ENCODE measurements at regions not wholly inside any gene's neighbourhood (a gene's known extent, or its start where the extent isn't known, plus 50 kb on each side); places are given as distances from the start of the nearest gene placed in this dataset.
A peak's percentile ranks its signal among the peaks of the same experiment; 100 is the strongest.

DNA sequence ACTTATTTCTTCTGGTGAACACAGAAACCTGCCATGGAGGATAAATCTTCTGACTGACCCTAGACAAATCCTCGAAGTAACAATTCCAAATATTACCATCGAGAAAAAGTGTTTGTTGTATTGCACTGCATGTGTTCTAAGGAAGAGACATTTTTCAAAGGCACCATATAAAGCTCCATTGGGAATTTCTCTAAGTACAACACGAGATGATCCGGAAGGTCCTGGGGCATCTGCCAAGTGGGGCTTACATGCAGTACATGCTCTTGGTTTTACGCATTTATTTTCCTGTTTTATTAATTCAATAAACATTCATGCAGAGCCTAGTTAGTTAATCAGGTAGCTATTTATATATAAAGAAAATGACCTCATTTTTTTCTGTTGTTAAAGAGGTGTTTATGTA is 692.0 kb upstream of the IGFBP3 start:
- Histone ChIP-seq H3K9me3 (replicated peaks; ENCODE audit: control insufficient read depth, insufficient read depth, low read length) (no peaks in the 10 kb centered on the region), H3K4me2 (ENCODE audit: control insufficient read depth, insufficient read depth) (no peak overlapping the region), H2AFZ (ENCODE audit: control insufficient read depth, low read depth, low read length) (no peak overlapping the region), H3K79me2 (ENCODE audit: control insufficient read depth, insufficient read depth, low read length) (no peaks in the 10 kb centered on the region), H3K27ac (ENCODE audit: control insufficient read depth, insufficient read depth) (no peak overlapping the region), H3K9ac (ENCODE audit: control insufficient read depth, insufficient read depth, low read length) (no peak overlapping the region), H4K20me1 (ENCODE audit: control insufficient read depth, insufficient read depth) (no peaks in the 10 kb centered on the region), H3K4me1 (ENCODE audit: control insufficient read depth, insufficient read depth, low read length) (no peaks in the 10 kb centered on the region), H3K36me3 (ENCODE audit: control insufficient read depth in 2 of 2, insufficient read depth in 2 of 2, low read length in 1 of 2) (no peaks in the 10 kb centered on the region), H3K4me3 (no peak overlapping the region), H3K27me3 (replicated peaks in 1 of 2; ENCODE audit: control insufficient read depth in 2 of 2, insufficient read depth in 2 of 2, low read length in 1 of 2) (no peaks in the 10 kb centered on the region)
- ChIA-PET CTCF (interaction anchor here (0.6 to 1.7 kb wide), 7 partner anchors 10 to 304 kb away, joined by 3 to 4 read pairs (median 3); no protein-coding TSS in a partner anchor), POLR2A (no interaction called here), RAD21 (ENCODE audit: unreplicated experiment) (interaction anchor here (0.8 kb wide), 1 partner anchor 15 kb away, joined by 3 read pairs; no protein-coding TSS in a partner anchor), SMC1A (ENCODE audit: uncharacterized antibody, unreplicated experiment) (interaction anchor here (0.6 to 3.2 kb wide), 13 partner anchors 9 to 255 kb away, joined by 3 to 16 read pairs (median 4); no protein-coding TSS in a partner anchor)
- TF ChIP-seq ATF7 (IDR thresholded peaks at IDR 0.05; ENCODE audit: low read depth) (0 out of 2 replicates have a peak, but pooled peaks have one; percentile 34), MYB (IDR thresholded peaks at IDR 0.05; ENCODE audit: borderline replicate concordance, low read depth, low read length) (no peak)
- in situ Hi-C loops (cut with MboI), result no loop called here
- DNase-seq (ENCODE audit: low read depth, low spot score) (no peak), FAIRE-seq (no peak), ATAC-seq (no peak)
- BruUV-seq (replicated peaks), result no TSS peak
- WGBS (ENCODE audit: insufficient coverage, insufficient replicate concordance, low lambda C conversion rate, missing lambda C conversion rate), result 31% methylated on average over 5 of the region's 5 CpGs
- intact Hi-C loops (cut with micrococcal nuclease; ENCODE audit: unreplicated experiment), result no loop called here

DNA sequence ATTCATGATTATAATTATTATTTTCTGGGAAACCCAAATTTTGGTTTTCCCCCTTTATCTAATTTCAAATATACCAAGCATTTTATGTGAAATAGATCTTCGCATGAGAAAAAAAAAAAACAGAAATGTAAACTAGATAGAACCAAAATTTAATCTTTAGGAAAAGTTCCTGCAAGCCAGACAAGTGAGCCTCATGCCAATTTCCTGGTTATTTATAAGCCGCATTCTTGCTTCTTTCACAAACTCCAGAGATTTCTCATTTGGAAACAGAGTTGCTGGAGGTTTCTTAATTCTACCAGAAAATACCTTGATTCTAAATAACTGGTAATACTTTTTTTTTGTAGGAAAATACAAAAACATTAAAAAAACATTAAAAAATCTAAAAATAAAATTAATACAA is 690.4 kb upstream of the IGFBP3 start:
- ChIA-PET SMC1A (ENCODE audit: uncharacterized antibody, unreplicated experiment) (interaction anchor here (1.5 kb wide), 1 partner anchor 53 kb away, joined by 4 read pairs; no protein-coding TSS in a partner anchor), POLR2A (no interaction called here), CTCF (no interaction called here), RAD21 (ENCODE audit: unreplicated experiment) (no interaction called here)
- H3K9ac ChIP-seq (ENCODE audit: control insufficient read depth, insufficient read depth, low read length), result no peak overlapping the region
- no peak overlapping the region for H3K4me2 ChIP-seq (ENCODE audit: control insufficient read depth, insufficient read depth)
- H4K20me1 ChIP-seq (ENCODE audit: control insufficient read depth, insufficient read depth), result no peaks in the 10 kb centered on the region
- in situ Hi-C loops (cut with MboI), result no loop called here
- H3K36me3 ChIP-seq (ENCODE audit: control insufficient read depth in 2 of 2, insufficient read depth in 2 of 2, low read length in 1 of 2), result no peaks in the 10 kb centered on the region
- H3K27ac ChIP-seq (ENCODE audit: control insufficient read depth, insufficient read depth), result no peak overlapping the region
- intact Hi-C loops (cut with micrococcal nuclease; ENCODE audit: unreplicated experiment), result no loop called here
- no peak for DNase-seq (ENCODE audit: low read depth, low spot score)
- no peak for ATAC-seq
- H3K9me3 ChIP-seq (replicated peaks; ENCODE audit: control insufficient read depth, insufficient read depth, low read length), result no peaks in the 10 kb centered on the region
- H3K79me2 ChIP-seq (ENCODE audit: control insufficient read depth, insufficient read depth, low read length), result no peaks in the 10 kb centered on the region
- no TSS peak for BruUV-seq (replicated peaks)
- H3K27me3 ChIP-seq (replicated peaks in 1 of 2; ENCODE audit: control insufficient read depth in 2 of 2, insufficient read depth in 2 of 2, low read length in 1 of 2), result no peaks in the 10 kb centered on the region
- no peak overlapping the region for H3K4me3 ChIP-seq
- 56% methylated on average over 2 of the region's 2 CpGs for WGBS (ENCODE audit: insufficient coverage, insufficient replicate concordance, low lambda C conversion rate, missing lambda C conversion rate)
- H2AFZ ChIP-seq (ENCODE audit: control insufficient read depth, low read depth, low read length), result no peak overlapping the region
- FAIRE-seq, result no peak
- no peaks in the 10 kb centered on the region for H3K4me1 ChIP-seq (ENCODE audit: control insufficient read depth, insufficient read depth, low read length)
- TF ChIP-seq SRF (IDR thresholded peaks at IDR 0.05; ENCODE audit: low read depth in 2 of 2, low read length in 2 of 2) (no peak), HCFC1 (IDR thresholded peaks at IDR 0.05; ENCODE audit: low read length) (no peak), JUND (IDR thresholded peaks at IDR 0.05; ENCODE audit: low read depth, low read length) (no peak), RBBP5 (conservative IDR thresholded peaks at IDR 0.05) (no peak), EP300 (IDR thresholded peaks at IDR 0.05; ENCODE audit: borderline replicate concordance in 1 of 2, control insufficient read depth in 1 of 2, low read depth in 2 of 2, low read length in 2 of 2) (no peak), YY1 (IDR thresholded peaks at IDR 0.05; ENCODE audit: low read depth, low read length) (no peak)
- TF ChIP-seq, protein P1, sequence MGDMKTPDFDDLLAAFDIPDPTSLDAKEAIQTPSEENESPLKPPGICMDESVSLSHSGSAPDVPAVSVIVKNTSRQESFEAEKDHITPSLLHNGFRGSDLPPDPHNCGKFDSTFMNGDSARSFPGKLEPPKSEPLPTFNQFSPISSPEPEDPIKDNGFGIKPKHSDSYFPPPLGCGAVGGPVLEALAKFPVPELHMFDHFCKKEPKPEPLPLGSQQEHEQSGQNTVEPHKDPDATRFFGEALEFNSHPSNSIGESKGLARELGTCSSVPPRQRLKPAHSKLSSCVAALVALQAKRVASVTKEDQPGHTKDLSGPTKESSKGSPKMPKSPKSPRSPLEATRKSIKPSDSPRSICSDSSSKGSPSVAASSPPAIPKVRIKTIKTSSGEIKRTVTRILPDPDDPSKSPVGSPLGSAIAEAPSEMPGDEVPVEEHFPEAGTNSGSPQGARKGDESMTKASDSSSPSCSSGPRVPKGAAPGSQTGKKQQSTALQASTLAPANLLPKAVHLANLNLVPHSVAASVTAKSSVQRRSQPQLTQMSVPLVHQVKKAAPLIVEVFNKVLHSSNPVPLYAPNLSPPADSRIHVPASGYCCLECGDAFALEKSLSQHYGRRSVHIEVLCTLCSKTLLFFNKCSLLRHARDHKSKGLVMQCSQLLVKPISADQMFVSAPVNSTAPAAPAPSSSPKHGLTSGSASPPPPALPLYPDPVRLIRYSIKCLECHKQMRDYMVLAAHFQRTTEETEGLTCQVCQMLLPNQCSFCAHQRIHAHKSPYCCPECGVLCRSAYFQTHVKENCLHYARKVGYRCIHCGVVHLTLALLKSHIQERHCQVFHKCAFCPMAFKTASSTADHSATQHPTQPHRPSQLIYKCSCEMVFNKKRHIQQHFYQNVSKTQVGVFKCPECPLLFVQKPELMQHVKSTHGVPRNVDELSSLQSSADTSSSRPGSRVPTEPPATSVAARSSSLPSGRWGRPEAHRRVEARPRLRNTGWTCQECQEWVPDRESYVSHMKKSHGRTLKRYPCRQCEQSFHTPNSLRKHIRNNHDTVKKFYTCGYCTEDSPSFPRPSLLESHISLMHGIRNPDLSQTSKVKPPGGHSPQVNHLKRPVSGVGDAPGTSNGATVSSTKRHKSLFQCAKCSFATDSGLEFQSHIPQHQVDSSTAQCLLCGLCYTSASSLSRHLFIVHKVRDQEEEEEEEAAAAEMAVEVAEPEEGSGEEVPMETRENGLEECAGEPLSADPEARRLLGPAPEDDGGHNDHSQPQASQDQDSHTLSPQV (IDR thresholded peaks at IDR 0.05), result no peak
- TF ChIP-seq, protein P2, sequence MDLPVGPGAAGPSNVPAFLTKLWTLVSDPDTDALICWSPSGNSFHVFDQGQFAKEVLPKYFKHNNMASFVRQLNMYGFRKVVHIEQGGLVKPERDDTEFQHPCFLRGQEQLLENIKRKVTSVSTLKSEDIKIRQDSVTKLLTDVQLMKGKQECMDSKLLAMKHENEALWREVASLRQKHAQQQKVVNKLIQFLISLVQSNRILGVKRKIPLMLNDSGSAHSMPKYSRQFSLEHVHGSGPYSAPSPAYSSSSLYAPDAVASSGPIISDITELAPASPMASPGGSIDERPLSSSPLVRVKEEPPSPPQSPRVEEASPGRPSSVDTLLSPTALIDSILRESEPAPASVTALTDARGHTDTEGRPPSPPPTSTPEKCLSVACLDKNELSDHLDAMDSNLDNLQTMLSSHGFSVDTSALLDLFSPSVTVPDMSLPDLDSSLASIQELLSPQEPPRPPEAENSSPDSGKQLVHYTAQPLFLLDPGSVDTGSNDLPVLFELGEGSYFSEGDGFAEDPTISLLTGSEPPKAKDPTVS (IDR thresholded peaks at IDR 0.05; ENCODE audit: low read depth, low read length), result no peak
- TF ChIP-seq, protein P3, sequence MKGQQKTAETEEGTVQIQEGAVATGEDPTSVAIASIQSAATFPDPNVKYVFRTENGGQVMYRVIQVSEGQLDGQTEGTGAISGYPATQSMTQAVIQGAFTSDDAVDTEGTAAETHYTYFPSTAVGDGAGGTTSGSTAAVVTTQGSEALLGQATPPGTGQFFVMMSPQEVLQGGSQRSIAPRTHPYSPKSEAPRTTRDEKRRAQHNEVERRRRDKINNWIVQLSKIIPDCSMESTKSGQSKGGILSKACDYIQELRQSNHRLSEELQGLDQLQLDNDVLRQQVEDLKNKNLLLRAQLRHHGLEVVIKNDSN (IDR thresholded peaks at IDR 0.05; ENCODE audit: borderline replicate concordance, extremely low read length, insufficient read depth, low read depth, low read length), result no peak
